ENCODE measurements at regions not wholly inside any gene's neighbourhood (a gene's known extent, or its start where the extent isn't known, plus 50 kb on each side); places are given as distances from the start of the nearest gene placed in this dataset.
"Not testable (repeated sequence)": the region's sequence is repeated elsewhere in the genome, so short reads cannot be mapped to it uniquely, and the experiment has no call there.

- DNase-seq = no peak
Observed at GRCh38 chr1:232579958-232580941, 49.7 kb downstream of the SIPA1L2 start.

DNA sequence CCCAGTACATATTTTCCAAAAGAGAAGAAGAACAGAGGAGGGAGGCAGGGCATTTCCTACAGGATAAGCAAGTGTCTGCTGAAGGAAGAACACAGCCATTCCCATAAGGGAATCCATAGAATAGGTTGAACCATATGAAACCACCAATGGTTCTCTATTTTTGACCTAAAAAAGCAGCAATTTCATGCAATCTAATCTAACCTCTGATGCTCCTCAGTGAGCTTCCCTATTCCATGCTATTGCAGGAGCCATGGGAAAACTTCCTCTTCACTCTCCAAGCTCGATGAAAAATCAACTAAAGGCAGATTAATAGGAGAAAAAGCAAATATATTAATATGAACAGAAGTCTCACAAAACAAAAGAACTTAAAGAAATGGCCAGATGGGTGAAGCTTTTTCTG, 50.5 kb downstream of the SIPA1L2 start:
- no peak for DNase-seq

DNA sequence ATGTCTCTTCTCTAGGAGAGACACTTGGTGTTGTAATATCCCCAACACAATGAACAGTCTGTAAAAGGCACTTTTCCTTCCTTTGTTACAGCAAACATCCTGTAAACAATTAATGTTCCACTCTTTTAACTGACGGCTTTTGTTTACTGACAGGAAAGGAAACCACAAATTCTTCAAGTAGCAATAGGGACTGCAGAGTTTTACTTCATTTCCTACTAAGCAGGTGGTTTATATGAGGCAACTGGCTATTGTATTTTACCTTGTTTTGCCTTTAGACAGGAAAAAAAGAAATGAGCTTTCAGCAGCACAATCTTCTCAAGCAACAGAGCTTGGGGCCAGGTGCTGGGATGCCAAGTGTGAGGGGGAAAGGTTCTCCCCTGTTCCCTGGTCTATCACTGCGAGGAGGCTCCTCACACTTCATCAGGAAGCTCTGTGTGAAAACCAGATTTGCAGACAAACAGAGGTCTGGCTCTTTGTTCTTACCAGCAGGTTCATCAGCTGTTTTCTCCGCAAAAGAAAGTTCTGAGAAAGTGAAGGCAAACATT, 51.2 kb downstream of the SIPA1L2 start:
- no peak for DNase-seq

DNA sequence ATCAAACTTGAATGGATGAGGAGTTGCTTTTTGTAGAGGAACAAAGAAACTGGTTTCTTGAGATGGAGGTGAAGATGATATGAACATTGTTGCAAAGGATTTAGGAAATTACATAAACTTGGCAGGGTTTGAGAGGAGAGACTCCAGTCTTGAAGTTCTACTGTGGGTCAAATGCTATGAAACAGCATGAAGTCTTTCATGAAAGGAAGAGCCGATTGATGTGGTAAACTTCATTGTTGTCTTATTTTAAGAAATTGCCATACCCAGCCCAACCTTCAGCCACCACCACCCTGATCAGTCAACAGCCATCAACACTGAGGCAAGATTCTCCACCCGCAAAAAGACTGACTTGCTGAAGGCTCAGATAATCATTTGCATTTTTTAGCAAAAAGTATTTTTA, 52.2 kb downstream of the SIPA1L2 start:
- no peak for DNase-seq

DNA sequence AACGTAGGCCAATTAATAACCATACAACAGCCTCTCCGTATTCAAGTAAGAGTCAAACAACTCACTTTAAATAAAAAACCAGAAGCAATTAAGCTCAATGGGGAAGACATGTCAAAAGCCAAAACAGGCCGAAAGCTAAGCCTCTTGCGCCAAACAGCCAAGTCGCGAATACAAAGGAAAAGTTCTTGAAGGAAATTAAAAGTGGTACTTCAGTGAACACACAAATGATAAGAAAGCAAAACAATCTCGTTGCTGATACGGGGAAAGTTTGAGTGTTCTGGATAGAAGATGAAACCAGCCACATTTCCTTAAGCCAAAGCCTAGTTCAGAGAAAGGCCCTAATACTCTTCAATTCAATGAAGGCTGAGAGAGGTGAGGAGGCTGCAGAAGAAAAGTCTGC, 53.4 kb downstream of the SIPA1L2 start:
- DNase-seq = no peak

DNA sequence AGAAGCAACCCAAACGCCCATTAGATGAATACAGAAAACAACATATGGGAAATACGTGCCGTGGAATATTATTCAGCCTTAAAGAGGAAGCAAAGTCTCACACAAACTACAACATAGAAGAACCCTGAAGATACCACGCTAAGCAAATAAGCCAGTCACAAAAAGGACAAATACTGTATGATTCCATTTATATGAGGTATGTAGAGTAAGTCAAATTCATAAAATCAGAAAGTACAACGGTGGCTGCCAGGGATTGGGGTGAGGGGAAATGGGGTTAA, 54.2 kb downstream of the SIPA1L2 start:
- DNase-seq = no peak

GRCh38 chr1:232574889-232575762, 54.8 kb downstream of the SIPA1L2 start:
- no peak for DNase-seq

DNA sequence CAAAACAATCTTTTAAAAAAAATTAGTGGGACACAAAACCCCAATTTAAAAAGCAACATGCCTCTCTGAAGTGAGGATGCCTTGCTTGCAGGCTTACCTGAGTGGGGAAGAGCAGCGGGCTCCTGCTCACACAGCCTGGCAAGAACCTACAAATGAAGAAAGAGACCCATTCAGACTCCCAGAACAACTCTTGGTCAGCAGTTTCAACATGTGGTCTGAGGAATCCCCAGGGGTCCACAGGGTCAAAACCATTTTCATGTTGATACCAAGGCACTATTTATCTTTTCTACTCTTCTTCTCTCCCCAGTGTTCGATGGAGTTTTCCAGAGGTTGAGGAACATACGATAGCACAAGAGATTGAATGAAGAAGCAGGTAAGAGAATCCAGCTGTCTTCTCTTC, 55.9 kb downstream of the SIPA1L2 start:
- no peak for DNase-seq

DNA sequence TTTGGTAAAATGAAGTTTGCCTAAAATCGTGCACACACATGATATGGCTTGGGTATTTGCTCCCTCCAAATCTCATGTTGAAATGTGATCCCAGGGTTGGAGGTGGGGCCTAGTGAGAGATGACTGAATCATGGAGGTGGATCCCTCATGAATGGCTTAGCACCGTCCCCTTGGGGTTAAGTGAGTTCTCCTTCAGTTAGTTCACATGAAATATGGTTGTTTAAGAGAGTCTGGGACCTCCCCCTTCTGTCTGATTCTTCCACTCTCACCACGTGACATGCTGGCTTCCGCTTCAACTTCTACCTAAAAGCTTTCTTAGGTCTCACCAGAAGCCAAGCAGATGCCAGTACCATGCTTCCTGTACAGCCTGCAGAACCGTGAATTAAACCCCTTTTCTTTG, 58.4 kb downstream of the SIPA1L2 start:
- DNase-seq = no peak

DNA sequence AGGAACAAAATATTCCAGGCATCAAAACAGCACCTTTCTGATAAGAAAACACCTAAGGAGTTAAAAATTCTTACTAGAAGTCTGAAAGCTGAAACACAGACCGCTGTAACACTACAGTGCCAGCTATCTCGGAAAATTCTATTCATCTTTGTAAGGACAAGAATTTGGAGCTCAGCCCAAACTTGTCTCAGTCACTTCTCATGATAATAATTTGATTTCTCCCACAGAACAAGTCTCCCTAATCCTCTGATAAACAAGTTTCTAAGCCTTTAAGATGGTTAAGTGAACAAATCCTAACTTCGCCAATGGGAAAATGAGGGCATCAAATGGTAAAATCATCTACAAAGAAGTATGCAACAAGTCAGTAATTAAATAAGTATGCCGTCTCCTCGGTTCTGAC, 59.9 kb downstream of the SIPA1L2 start:
- no peak for DNase-seq

- not testable (repeated sequence) for DNase-seq
Observed at GRCh38 chr1:232569554-232569921, 60.4 kb downstream of the SIPA1L2 start.

- DNase-seq = no peak
Observed at GRCh38 chr1:232568906-232569553, 60.9 kb downstream of the SIPA1L2 start.

DNA sequence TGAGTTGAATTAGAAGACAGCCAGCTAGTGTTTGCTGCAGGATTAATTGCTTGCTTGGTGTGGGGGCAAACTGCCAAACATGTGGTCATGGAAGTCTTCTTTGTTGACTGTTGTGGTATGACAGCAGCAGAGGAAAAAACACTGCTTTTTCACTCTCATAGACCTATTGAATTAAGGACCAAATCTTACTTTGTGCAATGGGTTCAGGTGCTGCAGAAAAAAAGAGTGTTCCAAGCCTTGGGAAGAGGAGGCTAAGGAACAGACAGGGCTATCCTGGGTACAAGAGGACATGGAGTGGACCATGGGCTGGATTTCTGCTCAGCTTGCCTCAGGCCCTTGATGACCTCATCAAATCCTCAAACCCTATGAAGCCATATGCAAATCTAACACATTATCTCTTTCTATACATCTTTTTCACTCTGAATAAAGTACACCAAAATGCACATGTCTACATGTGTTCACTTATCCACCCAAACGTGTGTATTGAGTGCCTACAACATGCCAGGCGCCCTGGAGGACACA, 61.5 kb downstream of the SIPA1L2 start:
- DNase-seq = no peak

DNA sequence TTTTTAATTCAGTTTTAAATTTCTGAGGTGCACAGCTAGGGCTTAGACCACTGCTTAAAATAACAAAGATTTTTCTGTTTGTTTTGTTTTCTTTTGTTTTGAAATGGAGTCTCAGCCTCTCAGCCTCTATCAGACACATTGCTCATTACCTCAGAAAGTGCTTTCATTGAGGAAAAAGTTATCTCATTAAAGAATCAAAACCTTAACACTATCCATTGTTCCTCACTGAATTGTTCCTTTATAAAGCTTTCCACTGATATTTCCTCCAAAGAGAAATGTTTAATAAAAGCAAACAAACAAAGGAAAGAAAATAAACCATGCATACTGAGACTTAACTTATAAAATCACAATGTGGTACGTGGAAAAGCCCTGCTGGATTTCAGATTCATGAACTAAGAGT, 63.8 kb downstream of the SIPA1L2 start:
- no peak for DNase-seq

GRCh38 chr1:232562855-232563510, 67.0 kb downstream of the SIPA1L2 start:
- DNase-seq = no peak

DNA sequence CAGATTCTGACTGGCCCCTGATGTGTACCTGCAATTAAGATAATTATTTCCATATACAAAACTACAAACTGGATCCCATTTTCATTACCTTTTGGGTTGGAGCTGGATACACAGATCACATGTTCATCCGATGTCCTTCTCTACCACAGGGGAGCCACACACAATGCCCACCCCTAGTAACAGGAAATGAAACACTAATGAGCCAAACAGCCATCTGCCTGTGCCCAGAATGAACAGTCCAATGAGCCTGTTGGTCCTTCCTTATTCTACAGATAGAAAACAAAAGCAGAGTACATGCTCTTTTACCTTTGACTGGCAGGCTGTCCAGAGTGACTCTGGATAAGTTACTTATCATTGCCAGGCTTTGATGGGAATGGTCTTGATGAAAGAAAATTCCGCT, 68.6 kb downstream of the SIPA1L2 start:
- no peak for DNase-seq

- DNase-seq = no peak
Observed at GRCh38 chr1:232560940-232561339, 69.0 kb downstream of the SIPA1L2 start.

GRCh38 chr1:232558954-232559353, 71.0 kb downstream of the SIPA1L2 start:
- no peak for DNase-seq

- no peak for DNase-seq
Observed at GRCh38 chr1:232557502-232558191, 72.3 kb downstream of the SIPA1L2 start.

DNA sequence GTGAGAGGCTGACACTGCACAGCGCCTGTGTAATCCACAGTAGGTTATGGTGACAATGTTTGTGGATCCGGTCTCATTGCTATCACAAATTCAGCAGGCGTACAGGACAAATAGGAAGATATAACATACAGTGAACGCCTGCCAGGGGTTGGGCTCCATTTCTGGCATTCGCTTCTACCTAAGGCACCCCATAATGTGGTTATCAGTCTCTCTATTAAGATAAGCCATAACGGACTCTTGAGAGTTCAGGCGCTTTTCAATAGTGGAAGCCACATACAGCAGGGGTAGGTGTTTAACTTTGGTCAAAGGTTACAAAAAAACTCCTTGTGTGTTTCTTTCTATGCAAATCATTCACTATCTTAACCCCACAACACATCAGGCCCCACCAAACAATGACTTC, 72.8 kb downstream of the SIPA1L2 start:
- no peak for DNase-seq

DNA sequence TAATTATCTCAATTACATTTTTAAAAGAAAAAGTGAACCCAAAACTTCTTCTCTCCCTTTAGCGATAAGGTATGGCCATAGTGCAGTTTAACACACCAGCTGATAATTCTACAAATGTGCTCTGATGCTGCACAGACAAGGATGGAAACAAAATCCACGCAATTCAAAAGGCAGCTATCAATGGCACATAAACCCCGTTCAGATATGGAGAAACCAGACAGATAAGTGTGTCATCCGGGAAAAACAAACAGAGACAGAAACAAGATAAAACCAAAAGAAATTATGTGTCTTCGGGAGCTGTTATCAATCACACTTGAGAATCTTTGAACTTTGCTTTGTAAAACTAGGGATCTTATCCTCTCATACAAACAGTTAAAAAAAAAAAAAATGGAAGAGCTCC, 73.6 kb downstream of the SIPA1L2 start:
- no peak for DNase-seq
